ENCODE measurements at regions not wholly inside any gene's neighbourhood (a gene's known extent, or its start where the extent isn't known, plus 50 kb on each side); places are given as distances from the start of the nearest gene placed in this dataset.
A peak's percentile ranks its signal among the peaks of the same experiment; 100 is the strongest.

GRCh38 chr20:40738976-40739375 is 49.9 kb upstream of the MAFB start:
- DNase-seq: no peak
- H3K36me3 Mint-ChIP-seq: no peaks in the 10 kb centered on the region
- H3K4me1 Mint-ChIP-seq: peaks cover 3 to 6% (median 5%) of the 10 kb centered on the region in 4 donors
- no peak overlapping the region for H3K4me3 Mint-ChIP-seq
- no peaks in the 10 kb centered on the region for H3K4me1 ChIP-seq (ENCODE audit: insufficient read depth, low read length)
- no peak overlapping the region for H3K4me3 ChIP-seq (ENCODE audit: low read length in 2 of 2)
- no peaks in the 10 kb centered on the region for H3K9me3 Mint-ChIP-seq
- intact Hi-C loops (cut with micrococcal nuclease): no loop called here
- peaks cover 6 to 9% of the 10 kb centered on the region in 2 donors for H3K27me3 Mint-ChIP-seq
- ChIA-PET POLR2A (ENCODE audit: partially characterized antibody) (no interaction called here), CTCF (ENCODE audit: partially characterized antibody) (interaction anchor here (3.6 kb wide), 2 partner anchors 10 to 224 kb away, joined by 13 to 35 read pairs; no protein-coding TSS in a partner anchor)
- no peak overlapping the region for H3K27ac Mint-ChIP-seq
- no peak overlapping the region for H3K27ac ChIP-seq (ENCODE audit: low read depth, low read length)
- H3K9me3 ChIP-seq (ENCODE audit: control insufficient read depth in 1 of 2, low read length in 2 of 2): no peaks in the 10 kb centered on the region
- H3K36me3 ChIP-seq (ENCODE audit: insufficient read depth, low read length): no peaks in the 10 kb centered on the region
- H3K27me3 ChIP-seq (ENCODE audit: insufficient read depth, low read length): no peaks in the 10 kb centered on the region

- Mint-ChIP-seq H3K9me3 (no peaks in the 10 kb centered on the region), H3K27ac (no peak overlapping the region), H3K4me3 (no peak overlapping the region), H3K36me3 (no peaks in the 10 kb centered on the region), H3K4me1 (peaks cover 3 to 6% (median 5%) of the 10 kb centered on the region in 4 donors), H3K27me3 (peaks cover 4 to 9% of the 10 kb centered on the region in 2 donors)
- H3K4me1 ChIP-seq (ENCODE audit: insufficient read depth, low read length): no peaks in the 10 kb centered on the region
- H3K9me3 ChIP-seq (ENCODE audit: control insufficient read depth in 1 of 2, low read length in 2 of 2): no peaks in the 10 kb centered on the region
- ChIA-PET CTCF (ENCODE audit: partially characterized antibody) (interaction anchor here (0.7 to 3.6 kb wide), 3 partner anchors 10 to 223 kb away, joined by 3 to 35 read pairs (median 13); no protein-coding TSS in a partner anchor), POLR2A (ENCODE audit: partially characterized antibody) (no interaction called here)
- intact Hi-C loops (cut with micrococcal nuclease): no loop called here
- DNase-seq: no peak
- no peaks in the 10 kb centered on the region for H3K27me3 ChIP-seq (ENCODE audit: insufficient read depth, low read length)
- no peak overlapping the region for H3K4me3 ChIP-seq (ENCODE audit: low read length in 2 of 2)
- H3K27ac ChIP-seq (ENCODE audit: low read depth, low read length): no peak overlapping the region
- H3K36me3 ChIP-seq (ENCODE audit: insufficient read depth, low read length): no peaks in the 10 kb centered on the region
Measured at GRCh38 chr20:40739841-40740240, 50.8 kb upstream of the MAFB start.

GRCh38 chr20:40741507-40742106 is 52.6 kb upstream of the MAFB start:
- POLR2A ChIA-PET (ENCODE audit: partially characterized antibody): no interaction called here
- Mint-ChIP-seq H3K9me3 (no peaks in the 10 kb centered on the region), H3K27me3 (peaks cover 1 to 5% of the 10 kb centered on the region in 2 donors), H3K27ac (no peak overlapping the region), H3K36me3 (no peaks in the 10 kb centered on the region), H3K4me3 (no peak overlapping the region), H3K4me1 (peaks cover 3 to 6% (median 5%) of the 10 kb centered on the region in 4 donors)
- CTCF ChIA-PET (ENCODE audit: partially characterized antibody): interaction anchor here (1.0 to 3.6 kb wide), 7 partner anchors 8 to 227 kb away, joined by 3 to 35 read pairs (median 5); no protein-coding TSS in a partner anchor
- intact Hi-C loops (cut with micrococcal nuclease): no loop called here
- peak in 4 of 5 donors; percentile 9 to 28 (median 22) for DNase-seq
- Histone ChIP-seq H3K27me3 (ENCODE audit: insufficient read depth, low read length) (no peaks in the 10 kb centered on the region), H3K36me3 (ENCODE audit: insufficient read depth, low read length) (no peaks in the 10 kb centered on the region), H3K4me3 (ENCODE audit: low read length in 2 of 2) (no peak overlapping the region), H3K27ac (ENCODE audit: low read depth, low read length) (no peak overlapping the region), H3K9me3 (ENCODE audit: control insufficient read depth in 1 of 2, low read length in 2 of 2) (no peaks in the 10 kb centered on the region), H3K4me1 (ENCODE audit: insufficient read depth, low read length) (no peaks in the 10 kb centered on the region)

- no peaks in the 10 kb centered on the region for H3K36me3 ChIP-seq (ENCODE audit: insufficient read depth, low read length)
- H3K4me3 ChIP-seq (ENCODE audit: low read length in 2 of 2): no peak overlapping the region
- H3K4me1 Mint-ChIP-seq: peaks cover 3 to 6% (median 5%) of the 10 kb centered on the region in 4 donors
- CTCF ChIA-PET (ENCODE audit: partially characterized antibody): interaction anchor here (1.0 to 1.9 kb wide), 3 partner anchors 24 to 220 kb away, joined by 3 to 6 read pairs (median 4); no protein-coding TSS in a partner anchor
- no peaks in the 10 kb centered on the region for H3K27me3 ChIP-seq (ENCODE audit: insufficient read depth, low read length)
- H3K27me3 Mint-ChIP-seq: peaks cover 0 to 2% of the 10 kb centered on the region in 2 donors
- H3K9me3 ChIP-seq (ENCODE audit: control insufficient read depth in 1 of 2, low read length in 2 of 2): no peaks in the 10 kb centered on the region
- no peak overlapping the region for H3K4me3 Mint-ChIP-seq
- H3K27ac ChIP-seq (ENCODE audit: low read depth, low read length): no peak overlapping the region
- POLR2A ChIA-PET (ENCODE audit: partially characterized antibody): no interaction called here
- DNase-seq: no peak
- no peaks in the 10 kb centered on the region for H3K4me1 ChIP-seq (ENCODE audit: insufficient read depth, low read length)
- no peaks in the 10 kb centered on the region for H3K9me3 Mint-ChIP-seq
- H3K36me3 Mint-ChIP-seq: no peaks in the 10 kb centered on the region
- no peak overlapping the region for H3K27ac Mint-ChIP-seq
- intact Hi-C loops (cut with micrococcal nuclease): no loop called here
Measured at GRCh38 chr20:40743141-40743775, 54.2 kb upstream of the MAFB start.

- DNase-seq: no peak
- Histone ChIP-seq H3K36me3 (ENCODE audit: insufficient read depth, low read length) (no peaks in the 10 kb centered on the region), H3K4me3 (ENCODE audit: low read length in 2 of 2) (no peak overlapping the region), H3K27ac (ENCODE audit: low read depth, low read length) (no peak overlapping the region), H3K9me3 (ENCODE audit: control insufficient read depth in 1 of 2, low read length in 2 of 2) (no peaks in the 10 kb centered on the region), H3K4me1 (ENCODE audit: insufficient read depth, low read length) (no peaks in the 10 kb centered on the region), H3K27me3 (ENCODE audit: insufficient read depth, low read length) (no peaks in the 10 kb centered on the region)
- H3K4me3 Mint-ChIP-seq: no peak overlapping the region
- no peaks in the 10 kb centered on the region for H3K36me3 Mint-ChIP-seq
- H3K27ac Mint-ChIP-seq: no peak overlapping the region
- ChIA-PET CTCF (ENCODE audit: partially characterized antibody) (interaction anchor here (1.7 to 1.9 kb wide), 2 partner anchors 25 to 219 kb away, joined by 4 to 6 read pairs; no protein-coding TSS in a partner anchor), POLR2A (ENCODE audit: partially characterized antibody) (no interaction called here)
- H3K27me3 Mint-ChIP-seq: peaks cover 0 to 2% of the 10 kb centered on the region in 2 donors
- no peaks in the 10 kb centered on the region for H3K9me3 Mint-ChIP-seq
- intact Hi-C loops (cut with micrococcal nuclease): no loop called here
- peaks cover 3 to 6% (median 5%) of the 10 kb centered on the region in 4 donors for H3K4me1 Mint-ChIP-seq
Measured at GRCh38 chr20:40744072-40744817, 55.2 kb upstream of the MAFB start.

- no peaks in the 10 kb centered on the region for H3K27me3 ChIP-seq (ENCODE audit: insufficient read depth, low read length)
- no peak overlapping the region for H3K4me3 ChIP-seq (ENCODE audit: low read length in 2 of 2)
- H3K27ac ChIP-seq (ENCODE audit: low read depth, low read length): no peak overlapping the region
- no peak for DNase-seq
- H3K4me1 ChIP-seq (ENCODE audit: insufficient read depth, low read length): no peaks in the 10 kb centered on the region
- Mint-ChIP-seq H3K27me3 (peaks cover 0 to 2% of the 10 kb centered on the region in 2 donors), H3K36me3 (no peaks in the 10 kb centered on the region), H3K4me3 (no peak overlapping the region), H3K9me3 (no peaks in the 10 kb centered on the region), H3K4me1 (peaks cover 3 to 6% (median 5%) of the 10 kb centered on the region in 4 donors), H3K27ac (no peak overlapping the region)
- CTCF ChIA-PET (ENCODE audit: partially characterized antibody): interaction anchor here (1.1 to 1.9 kb wide), 2 partner anchors 218 kb away, joined by 5 to 6 read pairs; no protein-coding TSS in a partner anchor
- intact Hi-C loops (cut with micrococcal nuclease): no loop called here
- POLR2A ChIA-PET (ENCODE audit: partially characterized antibody): no interaction called here
- no peaks in the 10 kb centered on the region for H3K9me3 ChIP-seq (ENCODE audit: control insufficient read depth in 1 of 2, low read length in 2 of 2)
- H3K36me3 ChIP-seq (ENCODE audit: insufficient read depth, low read length): no peaks in the 10 kb centered on the region
Measured at GRCh38 chr20:40744818-40745175, 55.8 kb upstream of the MAFB start.

GRCh38 chr20:40746251-40746650 is 57.2 kb upstream of the MAFB start:
- Mint-ChIP-seq H3K36me3 (no peaks in the 10 kb centered on the region), H3K9me3 (no peaks in the 10 kb centered on the region), H3K27me3 (peaks cover 0 to 2% of the 10 kb centered on the region in 2 donors), H3K4me3 (no peak overlapping the region), H3K4me1 (peaks cover 2 to 5% (median 4%) of the 10 kb centered on the region in 4 donors), H3K27ac (no peak overlapping the region)
- Histone ChIP-seq H3K36me3 (ENCODE audit: insufficient read depth, low read length) (no peaks in the 10 kb centered on the region), H3K9me3 (ENCODE audit: control insufficient read depth in 1 of 2, low read length in 2 of 2) (no peaks in the 10 kb centered on the region), H3K27ac (ENCODE audit: low read depth, low read length) (no peak overlapping the region), H3K4me3 (ENCODE audit: low read length in 2 of 2) (no peak overlapping the region), H3K4me1 (ENCODE audit: insufficient read depth, low read length) (no peaks in the 10 kb centered on the region), H3K27me3 (ENCODE audit: insufficient read depth, low read length) (no peaks in the 10 kb centered on the region)
- no peak for DNase-seq
- ChIA-PET POLR2A (ENCODE audit: partially characterized antibody) (no interaction called here), CTCF (ENCODE audit: partially characterized antibody) (interaction anchor here (1.1 kb wide), 1 partner anchor 217 kb away, joined by 5 read pairs; no protein-coding TSS in a partner anchor)
- intact Hi-C loops (cut with micrococcal nuclease): no loop called here

Data from CD4-positive, alpha-beta memory T cell (primary cell).